K562 (cell line): ENCODE measurements at regions not wholly inside any gene's neighbourhood (a gene's known extent, or its start where the extent isn't known, plus 50 kb on each side); places are given as distances from the start of the nearest gene placed in this dataset.
A peak's percentile ranks its signal among the peaks of the same experiment; 100 is the strongest.

Experiments used
- ATAC-seq: fragments of 200-7000 bp; cut with Tn5 transposase; 3 replicates; pipeline ENCODE4 v1.9.1; 2020; ENCODE audit warnings: moderate library complexity
- BruUV-seq: library from RNA; stranded (reverse); fragments of 400-500 nt; replicated peaks from 2 replicates; lab custom pipeline; 2021; lab: Mats Ljungman, UMichigan
- CTCF ChIA-PET: fragments of 300-600 bp; formaldehyde crosslinking; extraction: SDS; loops from one replicate; lab custom pipeline; 2021; ENCODE audit warnings: low intra/inter-chr PET ratio; lab: Yijun Ruan, JAX
- POLR2A ChIA-PET: fragments of 300-600, 350-650 bp; sonication (Branson Sonifier 250); formaldehyde crosslinking; extraction: SDS; loops from one replicate; lab custom pipeline; 2021; ENCODE audit warnings: antibody characterized with exemption, inconsistent platforms; lab: Yijun Ruan, JAX
- DNase-seq, 4 experiments: peaks; one replicate each; pipeline versions ENCODE4 v3.0.0 to v3.0.0-alpha.2; 2011 to 2018; ENCODE audit warnings: low spot score in 3 of 4, mixed read lengths in 3 of 4; ENCODE audit errors: extremely low read depth in 1 of 4
- FAIRE-seq: peaks from 2 replicates; lab custom pipeline; 2011; peaks lifted over from hg19 to GRCh38; lab: Jason Lieb, UNC
- H2AFZ ChIP-seq: 2 replicates; pipeline ENCODE4 v1.6.0; 2011; ENCODE audit warnings: low read depth, low read length, control low read depth, inconsistent platforms
- H3K27ac ChIP-seq: fragments of 200-600 bp; 3 replicates; pipeline ENCODE4 v1.8.0; 2011; ENCODE audit warnings: low read depth, mild to moderate bottlenecking, control low read depth, inconsistent platforms, low read length, moderate library complexity, mixed read lengths; ENCODE audit errors: extremely low read depth
- H3K27me3 ChIP-seq, 2 experiments: fragments of 300-600 bp in 1 of 2; 2 replicates in 1 of 2; 3 replicates in 1 of 2; pipeline versions ENCODE4 v1.6.0 to v1.8.0; 2011; ENCODE audit warnings: inconsistent platforms in 2 of 2, low read length in 2 of 2, mild to moderate bottlenecking in 1 of 2, mixed read lengths in 1 of 2, moderate library complexity in 1 of 2; ENCODE audit not compliant: control insufficient read depth in 2 of 2, insufficient read depth in 2 of 2
- H3K36me3 ChIP-seq: fragments of 300-600 bp; 3 replicates; pipeline ENCODE4 v1.8.0; 2011; ENCODE audit warnings: mild to moderate bottlenecking, low read length, inconsistent platforms; ENCODE audit not compliant: control insufficient read depth, insufficient read depth
- H3K4me1 ChIP-seq, 2 experiments: fragments of 200-600 bp in 1 of 2; replicated peaks in 1 of 2; 2 replicates in 1 of 2; 3 replicates in 1 of 2; pipeline versions ENCODE4 v1.5.1 to v1.8.0; 2011; ENCODE audit warnings: inconsistent platforms in 2 of 2, low read length in 2 of 2, mild to moderate bottlenecking in 1 of 2, mixed read lengths in 1 of 2, moderate library complexity in 1 of 2; ENCODE audit not compliant: control insufficient read depth in 2 of 2, insufficient read depth in 2 of 2
- H3K4me2 ChIP-seq: 2 replicates; pipeline ENCODE4 v1.6.1; 2011; ENCODE audit warnings: low read length, control low read depth, inconsistent platforms, mixed read lengths; ENCODE audit not compliant: insufficient read depth
- H3K4me3 ChIP-seq: fragments of 200-600 bp; sonication (generic), shearing (Covaris generic); 2 replicates; pipeline ENCODE4 v1.5.1; 2016; ENCODE audit warnings: control low read depth, inconsistent platforms
- H3K79me2 ChIP-seq: fragments of 200-600 bp; 3 replicates; pipeline ENCODE4 v1.8.0; 2011; ENCODE audit warnings: low read length, inconsistent platforms; ENCODE audit not compliant: control insufficient read depth, insufficient read depth
- H3K9ac ChIP-seq, 2 experiments: 2 replicates each; pipeline versions ENCODE4 v1.6.0 to v1.6.1; 2011; ENCODE audit warnings: low read depth in 2 of 2, low read length in 2 of 2, control low read depth in 1 of 2, inconsistent platforms in 1 of 2, mild to moderate bottlenecking in 1 of 2, mixed read lengths in 1 of 2; ENCODE audit not compliant: insufficient read depth in 1 of 2
- H3K9me1 ChIP-seq: one replicate; pipeline ENCODE4 v1.6.0; 2011; ENCODE audit warnings: inconsistent platforms, mild to moderate bottlenecking, low read length, moderate library complexity; ENCODE audit not compliant: control insufficient read depth, insufficient read depth
- H3K9me3 ChIP-seq: replicated peaks from 2 replicates; pipeline ENCODE4 v1.5.1; 2011; ENCODE audit warnings: low read depth, low read length, inconsistent platforms; ENCODE audit not compliant: control insufficient read depth, insufficient read depth
- H4K20me1 ChIP-seq: replicated peaks from 2 replicates; pipeline ENCODE4 v1.6.1; 2011; ENCODE audit warnings: low read length, inconsistent platforms, mixed read lengths; ENCODE audit not compliant: control insufficient read depth, insufficient read depth
- CREBBP ChIP-seq: IDR thresholded peaks from one replicate; pipeline ENCODE4 v1.6.1; 2012; ENCODE audit warnings: low read depth, mild to moderate bottlenecking, control low read depth, inconsistent platforms, low read length
- GABPA ChIP-seq: fragments of 200-800 bp; sonication (Bioruptor generic); conservative IDR thresholded peaks from 2 replicates; pipeline ENCODE4 v1.6.1; 2016; ENCODE audit warnings: low read depth, missing genetic modification characterization, missing compliant biosample characterization
- L3MBTL2 ChIP-seq: fragments of 450-650 bp; IDR thresholded peaks from 2 replicates; pipeline ENCODE4 v1.6.1; 2016; ENCODE audit warnings: mild to moderate bottlenecking, moderate library complexity
- LEF1 ChIP-seq: fragments of 450-650 bp; IDR thresholded peaks from 2 replicates; pipeline ENCODE4 v1.6.1; 2016; ENCODE audit warnings: mild to moderate bottlenecking
- NEUROD1 ChIP-seq: fragments of 150-350 bp; IDR thresholded peaks from 2 replicates; pipeline ENCODE4 v1.6.1; 2014; ENCODE audit warnings: borderline replicate concordance, low read length, low read depth; ENCODE audit not compliant: partially characterized antibody
- NR2C2 ChIP-seq, 2 experiments: fragments of 200-800 bp in 1 of 2; sonication (Bioruptor generic) in 1 of 2; sonication (generic) in 1 of 2; formaldehyde crosslinking in 1 of 2; IDR thresholded peaks; 2 replicates each; pipeline versions ENCODE4 v1.6.1 to v1.8.0; 2016 to 2022; ENCODE audit warnings: mild to moderate bottlenecking in 1 of 2, missing compliant biosample characterization in 1 of 2, missing genetic modification characterization in 1 of 2, missing genetic modification reagents in 1 of 2
- POLR2A ChIP-seq: fragments of 450-650 bp; conservative IDR thresholded peaks from 2 replicates; pipeline ENCODE4 v1.6.1; 2016
- RBFOX2 ChIP-seq: fragments of 200-400 bp; formaldehyde crosslinking; IDR thresholded peaks from 2 replicates; pipeline ENCODE4 v1.6.1; 2017; ENCODE audit warnings: low read depth, mild to moderate bottlenecking, low read length, moderate library complexity
- SIX5 ChIP-seq, 2 experiments: IDR thresholded peaks; 2 replicates each; pipeline ENCODE4 v1.6.1; 2011; ENCODE audit warnings: low read length in 2 of 2, borderline replicate concordance in 1 of 2, low read depth in 1 of 2, mild to moderate bottlenecking in 1 of 2, moderate library complexity in 1 of 2; ENCODE audit not compliant: insufficient read depth in 1 of 2
- USF2 ChIP-seq: sonication (generic); formaldehyde crosslinking; IDR thresholded peaks from 2 replicates; pipeline ENCODE4 v1.5.0; 2020; ENCODE audit warnings: missing genetic modification reagents
- ZEB2 ChIP-seq: fragments of 450-650 bp; IDR thresholded peaks from 2 replicates; pipeline ENCODE4 v1.6.1; 2016
- ZNF407 ChIP-seq: fragments of 450-650 bp; IDR thresholded peaks from 2 replicates; pipeline ENCODE4 v1.6.1; 2016; ENCODE audit warnings: low read depth
- ZNF551 ChIP-seq: fragments of 250-450 bp; sonication (Bioruptor Pico); IDR thresholded peaks from 2 replicates; pipeline ENCODE4 v1.5.0; 2021; ENCODE audit warnings: mild to moderate bottlenecking, moderate library complexity
- WGBS: fragments of 100-300 bp; shearing (Covaris generic); methylation state at CpG from one replicate; pipeline ENCODE4 v1.1.6; 2016; ENCODE audit warnings: low coverage, mixed read lengths; ENCODE audit not compliant: insufficient coverage; ENCODE audit errors: missing lambda C conversion rate; 5-methylcytosine and 5-hydroxymethylcytosine counted together
- in situ Hi-C: fragments of 300-500 bp; cut with MboI; formaldehyde crosslinking; loops from 4 replicates; pipeline ENCODE4 v1.15.0; 2018; ENCODE audit warnings: inconsistent platforms, mixed read lengths
- intact Hi-C: fragments of 100-400 bp; cut with micrococcal nuclease; formaldehyde crosslinking; loops from 2 replicates; pipeline ENCODE4 v1.14.2; 2022

- H3K27me3 ChIP-seq, result no peaks in the 10 kb centered on the region
- in situ Hi-C loops, result no loop called here
- H3K36me3 ChIP-seq, result no peaks in the 10 kb centered on the region
- H3K27ac ChIP-seq, result peak overlapping the region; percentile 61
- peak overlapping the region; percentile 69 for H3K4me2 ChIP-seq
- intact Hi-C loops, result no loop called here
- ChIA-PET POLR2A (no interaction called here), CTCF (no interaction called here)
- ATAC-seq (peak; percentile 53), FAIRE-seq (peak; percentile 65), DNase-seq (peak in 1 of 4 experiments; percentile 56)
- H3K79me2 ChIP-seq, result 0 out of 3 replicates have a peak, but pooled peaks cover 5% of the 10 kb centered on the region
- 47% methylated on average over 31 of the region's 31 CpGs for WGBS
- peak overlapping the region; percentile 6; the same call in 1 of the 2 replicates for H3K4me3 ChIP-seq
- peak overlapping the region; percentile 81 for H2AFZ ChIP-seq
- H3K4me1 ChIP-seq, result peaks cover 7 to 13% of the 10 kb centered on the region in 2 experiments; a peak in 4 of 5 replicates
- peak overlapping the region; percentile 56 to 86 for H3K9ac ChIP-seq
- TSS peak; percentile 88 for BruUV-seq
- H3K9me1 ChIP-seq, result no peaks in the 10 kb centered on the region
- no peaks in the 10 kb centered on the region for H4K20me1 ChIP-seq
- no peaks in the 10 kb centered on the region for H3K9me3 ChIP-seq
- TF ChIP-seq NEUROD1 (no peak), LEF1 (no peak), USF2 (CRISPR knock-in tag) (no peak), L3MBTL2 (peak; percentile 65; the same call in 1 of the 2 replicates), NR2C2 (CRISPR knock-in tag; IDR thresholded peaks at IDR 0.05) (no peak), NR2C2 (tag; IDR thresholded peaks at IDR 0.05) (0 out of 2 replicates have a peak, but pooled peaks have one; percentile 28), CREBBP (no peak), ZEB2 (no peak), ZNF551 (CRISPR knock-in tag) (no peak), GABPA (0 out of 2 replicates have a peak, but pooled peaks have one; percentile 19), POLR2A (peak; percentile 64), ZNF407 (no peak), RBFOX2 (peak; percentile 33; the same call in 1 of the 2 replicates), SIX5 (IDR thresholded peaks at IDR 0.05; ENCODE audit: borderline replicate concordance in 1 of 2, insufficient read depth in 1 of 2, low read depth in 1 of 2, low read length in 2 of 2) (no peak)
These were observed 1366.8 kb upstream of the TMEM132C start for GRCh38 chr12:126899926-126900792.
